ENCODE measurements at regions not wholly inside any gene's neighbourhood (a gene's known extent, or its start where the extent isn't known, plus 50 kb on each side); places are given as distances from the start of the nearest gene placed in this dataset.

DNA sequence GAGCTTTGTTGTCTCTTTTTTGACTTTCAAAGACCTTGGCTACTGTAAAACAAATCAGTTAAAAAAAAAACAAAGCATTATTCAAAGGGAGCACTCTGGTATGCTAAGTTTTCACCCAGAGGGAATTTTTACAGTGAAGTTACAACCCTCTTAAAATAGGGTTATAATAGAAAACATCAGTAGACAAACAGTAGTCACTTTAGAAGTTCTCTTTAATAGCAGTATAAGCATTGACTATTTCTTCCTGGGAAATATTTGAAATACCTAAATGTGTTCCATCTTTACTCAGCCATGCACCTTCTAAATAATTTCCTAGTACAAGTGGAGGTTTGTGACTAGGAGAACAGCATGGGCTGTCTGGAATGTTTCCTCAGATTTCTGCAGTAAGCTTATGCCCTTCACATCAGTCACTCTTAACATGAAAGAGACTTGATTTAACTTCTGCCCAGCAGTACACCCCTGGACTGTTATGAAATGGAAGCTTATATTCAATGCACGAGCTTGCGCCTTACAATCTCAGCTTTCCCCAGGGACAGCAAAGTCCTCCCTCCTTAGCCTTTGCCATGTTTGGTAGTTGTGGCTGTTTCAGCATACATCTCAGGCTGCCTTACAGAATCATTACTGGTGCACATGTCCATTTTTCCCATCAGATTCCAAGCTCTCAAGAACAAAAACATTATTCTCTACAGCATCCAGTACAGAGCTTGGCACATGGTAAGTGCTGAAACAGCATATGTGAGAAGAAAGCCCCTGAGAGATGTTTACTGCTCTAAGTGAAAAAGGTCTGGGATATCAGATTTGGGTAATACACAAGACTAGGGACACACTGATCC lies 191.5 kb downstream of the ZNF608 start:
- Histone ChIP-seq H3K4me1 (peaks cover 0 to 3% of the 10 kb centered on the region in 2 donors), H3K27me3 (no peaks in the 10 kb centered on the region), H3K4me3 (replicated peaks in 1 of 3) (no peak overlapping the region), H3K27ac (no peak overlapping the region), H3K36me3 (no peaks in the 10 kb centered on the region), H3K9me3 (no peaks in the 10 kb centered on the region)
- TF ChIP-seq, protein P1, sequence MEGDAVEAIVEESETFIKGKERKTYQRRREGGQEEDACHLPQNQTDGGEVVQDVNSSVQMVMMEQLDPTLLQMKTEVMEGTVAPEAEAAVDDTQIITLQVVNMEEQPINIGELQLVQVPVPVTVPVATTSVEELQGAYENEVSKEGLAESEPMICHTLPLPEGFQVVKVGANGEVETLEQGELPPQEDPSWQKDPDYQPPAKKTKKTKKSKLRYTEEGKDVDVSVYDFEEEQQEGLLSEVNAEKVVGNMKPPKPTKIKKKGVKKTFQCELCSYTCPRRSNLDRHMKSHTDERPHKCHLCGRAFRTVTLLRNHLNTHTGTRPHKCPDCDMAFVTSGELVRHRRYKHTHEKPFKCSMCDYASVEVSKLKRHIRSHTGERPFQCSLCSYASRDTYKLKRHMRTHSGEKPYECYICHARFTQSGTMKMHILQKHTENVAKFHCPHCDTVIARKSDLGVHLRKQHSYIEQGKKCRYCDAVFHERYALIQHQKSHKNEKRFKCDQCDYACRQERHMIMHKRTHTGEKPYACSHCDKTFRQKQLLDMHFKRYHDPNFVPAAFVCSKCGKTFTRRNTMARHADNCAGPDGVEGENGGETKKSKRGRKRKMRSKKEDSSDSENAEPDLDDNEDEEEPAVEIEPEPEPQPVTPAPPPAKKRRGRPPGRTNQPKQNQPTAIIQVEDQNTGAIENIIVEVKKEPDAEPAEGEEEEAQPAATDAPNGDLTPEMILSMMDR (IDR thresholded peaks at IDR 0.05): no peak
- no peak for TF ChIP-seq POLR2A (IDR thresholded peaks at IDR 0.05)
- 75 to 82% methylated on average over 2 of the region's 2 CpGs for WGBS, 2 donors
- intact Hi-C loops (cut with DNase I): no loop called here
- DNase-seq: no peak

DNA sequence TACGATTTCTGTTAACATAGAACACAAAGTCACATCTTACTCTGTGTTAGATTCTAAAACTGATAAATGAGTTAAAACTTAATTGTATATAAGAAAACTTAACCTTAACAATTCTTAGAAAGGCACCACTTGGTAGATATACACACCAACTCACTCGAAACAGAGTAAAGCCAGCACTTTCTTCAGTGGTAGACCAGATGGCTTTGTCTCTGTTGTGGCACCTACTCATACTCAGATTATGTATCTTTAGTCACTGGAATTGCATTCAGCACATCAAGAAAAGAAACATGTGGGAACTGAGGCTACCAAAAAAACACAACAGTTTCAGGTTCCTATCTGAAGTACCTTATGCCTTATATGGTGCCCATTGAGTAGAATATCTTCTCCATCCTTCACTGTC lies 192.5 kb downstream of the ZNF608 start:
- H3K9me3 ChIP-seq: no peaks in the 10 kb centered on the region
- peaks cover 0 to 3% of the 10 kb centered on the region in 2 donors for H3K4me1 ChIP-seq
- no peaks in the 10 kb centered on the region for H3K27me3 ChIP-seq
- intact Hi-C loops (cut with DNase I): no loop called here
- H3K36me3 ChIP-seq: no peaks in the 10 kb centered on the region
- DNase-seq: no peak
- H3K27ac ChIP-seq: no peak overlapping the region
- WGBS, 2 donors: 96% methylated on average over 2 of the region's 2 CpGs
- H3K4me3 ChIP-seq (replicated peaks in 1 of 3): no peak overlapping the region
- TF ChIP-seq, protein P1 (IDR thresholded peaks at IDR 0.05): no peak
- TF ChIP-seq POLR2A (IDR thresholded peaks at IDR 0.05): no peak

GRCh38 chr5:124552526-124552925 lies 193.9 kb downstream of the ZNF608 start:
- TF ChIP-seq POLR2A (IDR thresholded peaks at IDR 0.05): no peak
- TF ChIP-seq, protein P1 (IDR thresholded peaks at IDR 0.05): no peak
- no peak for DNase-seq
- Histone ChIP-seq H3K36me3 (no peaks in the 10 kb centered on the region), H3K27ac (no peak overlapping the region), H3K9me3 (no peaks in the 10 kb centered on the region), H3K4me3 (replicated peaks in 1 of 3) (no peak overlapping the region), H3K4me1 (peaks cover 0 to 3% of the 10 kb centered on the region in 2 donors), H3K27me3 (no peaks in the 10 kb centered on the region)
- 97 to 98% methylated on average over 4 of the region's 4 CpGs for WGBS, 2 donors
- intact Hi-C loops (cut with DNase I): no loop called here

GRCh38 chr5:124551939-124552279 lies 194.5 kb downstream of the ZNF608 start:
- intact Hi-C loops (cut with DNase I): no loop called here
- Histone ChIP-seq H3K9me3 (no peaks in the 10 kb centered on the region), H3K36me3 (no peaks in the 10 kb centered on the region), H3K27ac (no peak overlapping the region), H3K4me3 (replicated peaks in 1 of 3) (no peak overlapping the region), H3K27me3 (no peaks in the 10 kb centered on the region), H3K4me1 (peaks cover 0 to 3% of the 10 kb centered on the region in 2 donors)
- no peak for DNase-seq
- TF ChIP-seq, protein P1 (IDR thresholded peaks at IDR 0.05): no peak
- no peak for TF ChIP-seq POLR2A (IDR thresholded peaks at IDR 0.05)

DNA sequence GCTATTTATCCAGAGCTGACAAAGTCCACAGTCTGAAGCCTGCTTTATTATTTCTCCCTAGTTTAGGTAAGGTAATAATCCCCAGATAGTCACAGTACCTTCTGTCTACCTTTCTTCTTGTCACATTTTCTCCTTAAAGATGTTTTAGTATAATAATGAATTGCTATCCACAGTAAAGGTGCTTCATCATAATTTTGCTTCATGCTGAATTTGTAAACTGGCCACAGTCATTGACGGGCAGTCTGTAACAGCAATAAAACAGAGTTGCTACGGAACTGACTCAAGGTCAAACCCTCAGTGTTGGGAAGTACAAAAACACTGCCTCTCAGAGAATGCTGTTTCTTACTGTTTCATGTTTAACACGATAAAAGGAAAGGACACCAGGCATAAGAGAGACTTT lies 195.7 kb downstream of the ZNF608 start:
- DNase-seq: no peak
- no peaks in the 10 kb centered on the region for H3K27me3 ChIP-seq
- H3K27ac ChIP-seq: no peak overlapping the region
- whole genome bisulfite sequencing, 2 donors: 81 to 87% methylated on average over 3 of the region's 3 CpGs
- H3K4me1 ChIP-seq: peaks cover 0 to 3% of the 10 kb centered on the region in 2 donors
- no peaks in the 10 kb centered on the region for H3K36me3 ChIP-seq
- H3K9me3 ChIP-seq: no peaks in the 10 kb centered on the region
- TF ChIP-seq POLR2A (IDR thresholded peaks at IDR 0.05): no peak
- TF ChIP-seq, protein P1 (IDR thresholded peaks at IDR 0.05): no peak
- H3K4me3 ChIP-seq (replicated peaks in 1 of 3): no peak overlapping the region
- intact Hi-C loops (cut with DNase I): no loop called here

Measured in thyroid gland (tissue), 4 donors.